HEK293T (cell line): ENCODE measurements at regions not wholly inside any gene's neighbourhood (a gene's known extent, or its start where the extent isn't known, plus 50 kb on each side); places are given as distances from the start of the nearest gene placed in this dataset.
A peak's percentile ranks its signal among the peaks of the same experiment; 100 is the strongest.

Source experiments
- CTCF ChIA-PET: fragments of 350-600 bp; formaldehyde crosslinking; extraction: SDS; loops from one replicate; lab custom pipeline; 2021; ENCODE audit warnings: antibody characterized with exemption, inconsistent platforms; lab: Yijun Ruan, JAX
- POLR2A ChIA-PET: fragments of 350-600 bp; formaldehyde crosslinking; extraction: SDS; loops from one replicate; lab custom pipeline; 2020; ENCODE audit warnings: antibody characterized with exemption, inconsistent platforms; lab: Yijun Ruan, JAX
- DNase-seq: peaks from one replicate; pipeline ENCODE4 v3.0.0; 2012; ENCODE audit warnings: mixed read lengths; ENCODE audit errors: extremely low spot score
- ARNT ChIP-seq: fragments of 450-650 bp; IDR thresholded peaks from 2 replicates; pipeline ENCODE4 v1.6.1; 2017; ENCODE audit warnings: mild to moderate bottlenecking
- BHLHE40 ChIP-seq: fragments of 450-650 bp; IDR thresholded peaks from 2 replicates; pipeline ENCODE4 v1.6.1; 2016; ENCODE audit warnings: mild to moderate bottlenecking, moderate library complexity, borderline replicate concordance
- CTBP1 ChIP-seq: fragments of 450-650 bp; IDR thresholded peaks from 2 replicates; pipeline ENCODE4 v1.6.1; 2016; ENCODE audit warnings: borderline replicate concordance
- ELF4 ChIP-seq: fragments of 450-650 bp; IDR thresholded peaks from 2 replicates; pipeline ENCODE4 v1.6.1; 2017; ENCODE audit warnings: antibody characterized with exemption
- FOXA1 ChIP-seq: fragments of 450-650 bp; IDR thresholded peaks from 2 replicates; pipeline ENCODE4 v1.6.1; 2016; ENCODE audit warnings: mild to moderate bottlenecking
- FOXK2 ChIP-seq: fragments of 450-650 bp; IDR thresholded peaks from 2 replicates; pipeline ENCODE4 v1.6.1; 2016; ENCODE audit warnings: mild to moderate bottlenecking
- FOXM1 ChIP-seq: fragments of 450-650 bp; IDR thresholded peaks from 2 replicates; pipeline ENCODE4 v1.6.1; 2017; ENCODE audit warnings: mild to moderate bottlenecking, borderline replicate concordance
- HDGF ChIP-seq: fragments of 450-650 bp; IDR thresholded peaks from 2 replicates; pipeline ENCODE4 v1.6.1; 2017; ENCODE audit warnings: antibody characterized with exemption, borderline replicate concordance
- L3MBTL2 ChIP-seq: fragments of 450-650 bp; conservative IDR thresholded peaks from 2 replicates; pipeline ENCODE4 v1.6.1; 2016; ENCODE audit warnings: mild to moderate bottlenecking
- LEF1 ChIP-seq: fragments of 450-650 bp; IDR thresholded peaks from 2 replicates; pipeline ENCODE4 v1.6.1; 2017; ENCODE audit warnings: mild to moderate bottlenecking, borderline replicate concordance
- NFRKB ChIP-seq: fragments of 450-650 bp; IDR thresholded peaks from 2 replicates; pipeline ENCODE4 v1.6.1; 2016; ENCODE audit warnings: mild to moderate bottlenecking, moderate library complexity
- PKNOX1 ChIP-seq: fragments of 450-650 bp; IDR thresholded peaks from 2 replicates; pipeline ENCODE4 v1.6.1; 2016
- SP1 ChIP-seq: fragments of 450-650 bp; IDR thresholded peaks from 2 replicates; pipeline ENCODE4 v1.6.1; 2017
- SUZ12 ChIP-seq: fragments of 450-650 bp; IDR thresholded peaks from 2 replicates; pipeline ENCODE4 v1.6.1; 2016; ENCODE audit warnings: mild to moderate bottlenecking
- TARDBP ChIP-seq: fragments of 450-650 bp; IDR thresholded peaks from 2 replicates; pipeline ENCODE4 v1.6.1; 2016
- ZNF384 ChIP-seq: fragments of 450-650 bp; IDR thresholded peaks from 2 replicates; pipeline ENCODE4 v1.6.1; 2016

- no peak for DNase-seq
- TF ChIP-seq FOXK2, result no peak
- no peak for TF ChIP-seq FOXM1
- no peak for TF ChIP-seq LEF1
- TF ChIP-seq HDGF, result no peak
- no peak for TF ChIP-seq ARNT
- no peak for TF ChIP-seq BHLHE40
- no peak for TF ChIP-seq FOXA1
- no peak for TF ChIP-seq SUZ12
- no peak for TF ChIP-seq PKNOX1
- TF ChIP-seq CTBP1, result no peak
- TF ChIP-seq TARDBP, result no peak
- TF ChIP-seq ZNF384, result no peak
- CTCF ChIA-PET, result no interaction called here
- POLR2A ChIA-PET, result no interaction called here
Observed at GRCh38 chr5:164179406-164179805, 674.0 kb downstream of the MAT2B start.

- ChIA-PET CTCF (no interaction called here), POLR2A (no interaction called here)
- no peak for DNase-seq
- no peak for TF ChIP-seq SUZ12
Observed at GRCh38 chr5:164181604-164182003, 676.2 kb downstream of the MAT2B start.

GRCh38 chr5:164184158-164184557 lies 678.7 kb downstream of the MAT2B start:
- TF ChIP-seq FOXK2 (no peak), SUZ12 (no peak), NFRKB (no peak), ZNF384 (no peak), PKNOX1 (no peak), SP1 (no peak), ELF4 (no peak), HDGF (no peak), FOXM1 (no peak), CTBP1 (no peak), TARDBP (no peak), FOXA1 (no peak), ARNT (no peak), LEF1 (no peak), L3MBTL2 (no peak), BHLHE40 (no peak)
- ChIA-PET CTCF (no interaction called here), POLR2A (no interaction called here)
- no peak for DNase-seq

DNA sequence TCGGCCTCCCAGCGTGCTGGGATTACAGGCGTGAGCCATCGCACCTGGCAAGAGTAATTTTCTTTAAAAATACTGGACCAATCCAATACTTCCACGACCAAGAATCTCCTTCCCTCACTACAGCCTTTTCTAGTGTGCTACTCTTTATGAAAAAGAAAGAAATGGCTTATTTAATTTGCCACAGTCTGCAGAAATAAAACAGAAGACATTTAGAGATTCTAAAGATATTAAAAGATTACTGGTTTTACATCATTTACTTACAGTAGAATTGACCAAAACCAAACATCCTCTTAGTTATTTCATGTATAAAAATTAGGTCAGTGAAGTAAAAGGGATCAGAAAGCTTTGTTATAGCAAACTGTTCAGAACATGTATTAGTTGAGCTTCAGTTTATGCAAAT lies 679.6 kb downstream of the MAT2B start:
- ChIA-PET CTCF (no interaction called here), POLR2A (no interaction called here)
- no peak for TF ChIP-seq PKNOX1
- no peak for TF ChIP-seq FOXM1
- no peak for TF ChIP-seq ELF4
- no peak for TF ChIP-seq SP1
- no peak for TF ChIP-seq SUZ12
- no peak for TF ChIP-seq HDGF
- TF ChIP-seq FOXK2, result no peak
- TF ChIP-seq NFRKB, result no peak
- TF ChIP-seq ARNT, result no peak
- DNase-seq, result no peak

DNA sequence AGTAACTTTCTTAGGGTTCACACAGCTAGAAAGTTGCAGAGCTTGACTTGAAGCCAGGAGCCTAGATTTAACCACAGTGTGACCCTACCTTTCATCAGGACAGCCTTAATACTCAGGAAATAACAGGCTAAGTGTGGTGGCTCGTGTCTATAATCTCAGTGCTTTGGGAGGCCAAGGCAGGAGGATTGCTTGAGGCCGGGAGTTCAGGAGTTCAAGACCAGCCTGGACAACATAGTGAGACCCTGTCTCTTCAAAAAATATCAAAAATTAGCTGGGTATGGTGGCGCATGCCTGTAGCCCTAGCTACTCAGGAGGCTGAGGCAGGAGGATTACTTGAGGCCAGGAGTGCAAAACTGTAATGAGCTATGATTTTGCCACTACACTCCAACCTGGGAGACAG lies 681.1 kb downstream of the MAT2B start:
- TF ChIP-seq CTBP1 (no peak), SUZ12 (no peak), FOXA1 (no peak), LEF1 (no peak), NFRKB (no peak), ARNT (no peak), BHLHE40 (no peak), ZNF384 (no peak), L3MBTL2 (no peak), ELF4 (no peak)
- ChIA-PET POLR2A (no interaction called here), CTCF (interaction anchor here (0.7 kb wide), 1 partner anchor 620 kb away, joined by 3 read pairs; no protein-coding TSS in a partner anchor)
- DNase-seq, result no peak

- TF ChIP-seq FOXK2 (no peak), L3MBTL2 (no peak), ARNT (no peak; the same call in 1 of the 2 replicates), CTBP1 (peak; percentile 77), BHLHE40 (no peak), LEF1 (no peak), PKNOX1 (peak; percentile 78), ELF4 (no peak)
- ChIA-PET CTCF (interaction anchor here (0.6 kb wide), 1 partner anchor 565 kb away, joined by 4 read pairs; no protein-coding TSS in a partner anchor), POLR2A (no interaction called here)
- DNase-seq, result no peak
Observed at GRCh38 chr5:164187785-164188184, 682.4 kb downstream of the MAT2B start.

GRCh38 chr5:164188733-164189148 lies 683.3 kb downstream of the MAT2B start:
- TF ChIP-seq BHLHE40 (no peak), FOXM1 (no peak), TARDBP (no peak), L3MBTL2 (no peak; the same call in 1 of the 2 replicates), PKNOX1 (peak; percentile 80), CTBP1 (peak; percentile 96), ARNT (peak; percentile 81), FOXA1 (0 out of 2 replicates have a peak, but pooled peaks have one; percentile 9), LEF1 (no peak)
- CTCF ChIA-PET, result no interaction called here
- POLR2A ChIA-PET, result interaction anchor here (0.9 kb wide), 1 partner anchor 169 kb away, joined by 3 read pairs; no protein-coding TSS in a partner anchor
- peak; percentile 70 for DNase-seq
